Lower leg skin (tissue), 3 donors: ENCODE measurements at regions not wholly inside any gene's neighbourhood (a gene's known extent, or its start where the extent isn't known, plus 50 kb on each side); places are given as distances from the start of the nearest gene placed in this dataset.

Experiments
- CTCF ChIP-seq, 3 donors: fragments of 450-650 bp; IDR thresholded peaks; one replicate each; pipeline ENCODE4 v1.5.1; 2016; ENCODE audit warnings: antibody characterized with exemption in 3 of 3, mild to moderate bottlenecking in 3 of 3, moderate library complexity in 2 of 3
- POLR2A ChIP-seq, 2 donors: fragments of 450-650 bp; IDR thresholded peaks; one replicate each; pipeline ENCODE4 v1.6.1; 2016 to 2017; ENCODE audit warnings: antibody characterized with exemption in 2 of 2, mild to moderate bottlenecking in 1 of 2, moderate library complexity in 1 of 2

- TF ChIP-seq CTCF (IDR thresholded peaks at IDR 0.05) (no peak), POLR2A (IDR thresholded peaks at IDR 0.05) (no peak)
Observed at GRCh38 chrX:113048480-113048879, 207.8 kb upstream of the AMOT start.
